IMR-90 (cell line): ENCODE measurements at regions not wholly inside any gene's neighbourhood (a gene's known extent, or its start where the extent isn't known, plus 50 kb on each side); places are given as distances from the start of the nearest gene placed in this dataset.

ENCODE experiments used
- ATAC-seq: fragments of 200-7000 bp; cut with Tn5 transposase; 2 replicates; pipeline ENCODE4 v1.9.1; 2020; ENCODE audit warnings: low read depth, mild to moderate bottlenecking, moderate library complexity
- BruUV-seq: library from RNA; stranded (reverse); fragments of 400-500 nt; replicated peaks from 2 replicates; lab custom pipeline; 2021; lab: Mats Ljungman, UMichigan
- CTCF ChIA-PET: fragments of 300-600 bp; formaldehyde crosslinking; extraction: SDS; loops from one replicate; lab custom pipeline; 2021; ENCODE audit warnings: antibody characterized with exemption; lab: Yijun Ruan, JAX
- POLR2A ChIA-PET: fragments of 300-600 bp; sonication (Branson Sonifier 250); formaldehyde crosslinking; loops from one replicate; lab custom pipeline; 2022; ENCODE audit warnings: antibody characterized with exemption; ENCODE audit not compliant: unreplicated experiment; lab: Charles Lee
- DNase-seq: peaks from one replicate; pipeline ENCODE4 v3.0.0; 2013
- H2AFZ ChIP-seq: replicated peaks from 2 replicates; pipeline ENCODE3; 2013; ENCODE audit warnings: low read length, mild to moderate bottlenecking; ENCODE audit not compliant: poor library complexity
- H2AK5ac ChIP-seq: 2 replicates; pipeline ENCODE4 v1.6.1; 2013; ENCODE audit warnings: low read depth, low read length, inconsistent platforms
- H2AK9ac ChIP-seq: replicated peaks from 2 replicates; pipeline ENCODE3; 2013; ENCODE audit warnings: mild to moderate bottlenecking, low read depth, low read length, moderate library complexity; ENCODE audit not compliant: poor library complexity
- H2BK120ac ChIP-seq: 2 replicates; pipeline ENCODE4 v1.6.1; 2013; ENCODE audit warnings: low read depth, low read length, inconsistent platforms
- H2BK15ac ChIP-seq: 3 replicates; pipeline ENCODE4 v1.6.1; 2013; ENCODE audit warnings: low read depth, low read length, inconsistent platforms
- H2BK20ac ChIP-seq: 2 replicates; pipeline ENCODE4 v1.6.1; 2013; ENCODE audit warnings: low read depth, mild to moderate bottlenecking, inconsistent platforms, low read length, moderate library complexity
- H2BK5ac ChIP-seq: 2 replicates; pipeline ENCODE4 v1.6.1; 2013; ENCODE audit warnings: mild to moderate bottlenecking, low read depth, low read length, inconsistent platforms; ENCODE audit not compliant: poor library complexity, severe bottlenecking
- H3K14ac ChIP-seq: replicated peaks from 2 replicates; pipeline ENCODE4 v1.6.1; 2013; ENCODE audit warnings: low read depth, low read length, inconsistent platforms
- H3K18ac ChIP-seq: 2 replicates; pipeline ENCODE4 v1.6.1; 2013; ENCODE audit warnings: low read depth, low read length, control low read depth
- H3K23ac ChIP-seq: 2 replicates; pipeline ENCODE4 v1.6.1; 2013; ENCODE audit warnings: low read depth, low read length, inconsistent platforms
- H3K27ac ChIP-seq: 2 replicates; pipeline ENCODE4 v1.5.1; 2013; ENCODE audit warnings: mild to moderate bottlenecking, control low read depth, low read length; ENCODE audit not compliant: insufficient read depth
- H3K27me3 ChIP-seq: 2 replicates; pipeline ENCODE4 v1.6.1; 2013; ENCODE audit warnings: low read length; ENCODE audit not compliant: control insufficient read depth, insufficient read depth
- H3K36me3 ChIP-seq: 2 replicates; pipeline ENCODE4 v1.6.1; 2013; ENCODE audit warnings: low read length, mixed read lengths; ENCODE audit not compliant: control insufficient read depth, insufficient read depth
- H3K4ac ChIP-seq: 2 replicates; pipeline ENCODE4 v1.6.1; 2013; ENCODE audit warnings: low read depth, low read length, inconsistent platforms
- H3K4me1 ChIP-seq: 2 replicates; pipeline ENCODE4 v1.6.1; 2013; ENCODE audit warnings: low read length, mixed read lengths; ENCODE audit not compliant: control insufficient read depth, insufficient read depth
- H3K4me2 ChIP-seq: 2 replicates; pipeline ENCODE4 v1.6.1; 2013; ENCODE audit warnings: low read depth, mild to moderate bottlenecking, control low read depth, low read length, moderate library complexity
- H3K4me3 ChIP-seq: 2 replicates; pipeline ENCODE4 v1.5.1; 2013; ENCODE audit warnings: low read depth, mild to moderate bottlenecking, control low read depth, low read length, moderate library complexity; ENCODE audit not compliant: insufficient read depth
- H3K56ac ChIP-seq: 2 replicates; pipeline ENCODE4 v1.6.1; 2013; ENCODE audit warnings: low read length, inconsistent platforms; ENCODE audit not compliant: insufficient read depth; ENCODE audit errors: extremely low read depth
- H3K79me1 ChIP-seq, 2 experiments: 2 replicates each; pipeline ENCODE4 v1.6.1; 2013; ENCODE audit warnings: low read length in 2 of 2, inconsistent platforms in 1 of 2, low read depth in 1 of 2
- H3K9ac ChIP-seq: 2 replicates; pipeline ENCODE4 v1.6.1; 2013; ENCODE audit warnings: low read depth, low read length, control low read depth
- H3K9me1 ChIP-seq: 2 replicates; pipeline ENCODE4 v1.6.1; 2013; ENCODE audit warnings: low read length, inconsistent platforms; ENCODE audit not compliant: insufficient read depth
- H3K9me3 ChIP-seq: 2 replicates; pipeline ENCODE4 v1.6.1; 2013; ENCODE audit warnings: low read length; ENCODE audit not compliant: control insufficient read depth, insufficient read depth
- H4K20me1 ChIP-seq: 2 replicates; pipeline ENCODE4 v1.6.1; 2013; ENCODE audit warnings: low read length, inconsistent platforms; ENCODE audit not compliant: insufficient read depth
- H4K5ac ChIP-seq: 2 replicates; pipeline ENCODE4 v1.6.1; 2013; ENCODE audit warnings: mild to moderate bottlenecking, low read depth, low read length, control low read depth
- H4K8ac ChIP-seq, 2 experiments: 2 replicates each; pipeline ENCODE4 v1.6.1; 2013; ENCODE audit warnings: low read depth in 2 of 2, low read length in 2 of 2, control low read depth in 1 of 2, inconsistent platforms in 1 of 2
- H4K91ac ChIP-seq: 2 replicates; pipeline ENCODE4 v1.6.1; 2013; ENCODE audit warnings: low read depth, low read length, inconsistent platforms; ENCODE audit not compliant: insufficient read depth
- BHLHE40 ChIP-seq: fragments of 150-350 bp; IDR thresholded peaks from 2 replicates; pipeline ENCODE4 v1.6.1; 2016; ENCODE audit warnings: mild to moderate bottlenecking, low read depth, low read length
- FOS ChIP-seq: fragments of 150-350 bp; IDR thresholded peaks from 2 replicates; pipeline ENCODE4 v1.6.1; 2016; ENCODE audit warnings: low read depth, low read length
- RCOR1 ChIP-seq: IDR thresholded peaks from 2 replicates; pipeline ENCODE4 v1.6.1; 2012; ENCODE audit warnings: mild to moderate bottlenecking, low read length, improper control_type of control experiment; ENCODE audit not compliant: insufficient replicate concordance
- WGBS, 2 experiments: methylation state at CpG; one replicate each; pipeline versions ENCODE4 v1.1.5 to v1.1.7; 2013; ENCODE audit warnings: missing lambda C conversion rate in 2 of 2; ENCODE audit not compliant: insufficient read length in 1 of 2; ENCODE audit errors: extremely low coverage in 2 of 2; 5-methylcytosine and 5-hydroxymethylcytosine counted together
- dilution Hi-C: fragments of 300-500 bp; cut with HindIII; formaldehyde crosslinking; loops from one replicate; pipeline ENCODE4 v1.14.3; 2018; ENCODE audit warnings: low sequenced_read_pairs; ENCODE audit not compliant: unreplicated experiment
- in situ Hi-C: fragments of 300-500 bp; cut with MboI; formaldehyde crosslinking; loops from 3 replicates; pipeline ENCODE4 v1.14.3; 2019; ENCODE audit warnings: low sequenced_read_pairs, inconsistent platforms, mixed read lengths
- intact Hi-C: fragments of 100-400 bp; cut with micrococcal nuclease; formaldehyde crosslinking; loops from 2 replicates; pipeline ENCODE4 v1.10.0; 2022

DNA sequence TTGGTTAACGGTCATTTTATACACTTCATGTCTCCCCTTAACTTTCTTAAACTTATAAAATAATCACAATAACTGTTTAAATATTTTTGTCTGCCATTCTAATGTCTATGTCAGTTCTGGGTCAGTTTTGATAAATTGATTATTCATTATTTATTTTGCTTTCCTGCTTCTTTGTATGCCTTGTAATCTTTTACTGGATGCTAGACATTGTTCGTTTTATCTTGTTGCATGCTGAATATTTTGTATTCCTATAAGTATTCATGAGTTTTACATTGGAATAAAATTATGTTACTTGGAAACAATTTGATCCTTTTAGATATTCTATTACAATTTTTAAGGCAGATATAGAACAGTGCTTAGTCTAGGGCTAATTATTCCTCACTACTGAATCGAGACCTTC, 952.0 kb downstream of the NR2F1-AS1 start:
- TF ChIP-seq RCOR1 (no peak), FOS (no peak), BHLHE40 (no peak)
- H2BK20ac ChIP-seq, result peak overlapping the region; percentile 29; the same call in 1 of the 2 replicates
- no peak overlapping the region for H4K8ac ChIP-seq
- no peak overlapping the region for H3K4ac ChIP-seq
- ChIA-PET POLR2A (no interaction called here), CTCF (no interaction called here)
- H3K14ac ChIP-seq, result no peak overlapping the region
- H2BK120ac ChIP-seq, result no peak overlapping the region
- H3K4me1 ChIP-seq, result peaks cover 6% of the 10 kb centered on the region
- H3K4me2 ChIP-seq, result no peak overlapping the region
- no peak overlapping the region for H4K91ac ChIP-seq
- dilution Hi-C loops (no loop called here), in situ Hi-C loops (no loop called here), intact Hi-C loops (no loop called here)
- H3K9ac ChIP-seq, result no peak overlapping the region
- H3K18ac ChIP-seq, result no peak overlapping the region
- no peak overlapping the region for H3K4me3 ChIP-seq
- no peaks in the 10 kb centered on the region for H3K79me1 ChIP-seq
- no CpG with 5 or more reads among the region's 3 CpGs for WGBS, 2 experiments
- H3K56ac ChIP-seq, result no peak overlapping the region
- BruUV-seq, result no TSS peak
- H4K20me1 ChIP-seq, result no peaks in the 10 kb centered on the region
- H3K9me1 ChIP-seq, result no peaks in the 10 kb centered on the region
- no peak overlapping the region for H2AK5ac ChIP-seq
- H3K27ac ChIP-seq, result no peak overlapping the region
- no peak for DNase-seq
- no peak overlapping the region for H2BK5ac ChIP-seq
- H3K36me3 ChIP-seq, result no peaks in the 10 kb centered on the region
- no peaks in the 10 kb centered on the region for H3K27me3 ChIP-seq
- ATAC-seq, result no peak
- no peaks in the 10 kb centered on the region for H3K9me3 ChIP-seq
- no peak overlapping the region for H4K5ac ChIP-seq
- H2BK15ac ChIP-seq, result no peak overlapping the region
- H3K23ac ChIP-seq, result no peak overlapping the region
- no peak overlapping the region for H2AFZ ChIP-seq
- no peak overlapping the region for H2AK9ac ChIP-seq
